CD4-positive, CD25-positive, alpha-beta regulatory T cell (primary cell): ENCODE measurements at regions not wholly inside any gene's neighbourhood (a gene's known extent, or its start where the extent isn't known, plus 50 kb on each side); places are given as distances from the start of the nearest gene placed in this dataset.

ENCODE experiments used
- ATAC-seq, 2 donors: fragments of 150-1000 bp; cut with Tn5 transposase; one replicate each; pipeline ENCODE4 v1.10.0; 2021; ENCODE audit warnings: low read depth in 2 of 2, moderate number of reproducible peaks in 2 of 2, moderate library complexity in 1 of 2
- DNase-seq, 3 donors: peaks; one replicate each; pipeline versions ENCODE4 v3.0.0 to v3.0.0-alpha.2; 2012 to 2022; ENCODE audit warnings: mixed read lengths in 1 of 3
- H3K27ac ChIP-seq: one replicate; pipeline ENCODE4 v1.7.0; 2013; ENCODE audit warnings: mild to moderate bottlenecking, low read length; ENCODE audit not compliant: insufficient read depth, poor library complexity, severe bottlenecking
- H3K27me3 ChIP-seq: one replicate; pipeline ENCODE4 v1.7.0; 2013; ENCODE audit warnings: low read length; ENCODE audit not compliant: control insufficient read depth, insufficient read depth
- H3K36me3 ChIP-seq: one replicate; pipeline ENCODE4 v1.7.0; 2013; ENCODE audit warnings: mild to moderate bottlenecking, low read length, moderate library complexity; ENCODE audit not compliant: control insufficient read depth, insufficient read depth
- H3K4me1 ChIP-seq: 2 replicates; pipeline ENCODE4 v1.7.0; 2013; ENCODE audit warnings: mild to moderate bottlenecking, low read length; ENCODE audit not compliant: insufficient read depth, control insufficient read depth, poor library complexity, severe bottlenecking
- H3K4me3 ChIP-seq: one replicate; pipeline ENCODE4 v1.7.0; 2013; ENCODE audit warnings: low read depth, mild to moderate bottlenecking, low read length, moderate library complexity
- H3K9me3 ChIP-seq, 2 experiments: 1 replicate in 1 of 2; 2 replicates in 1 of 2; pipeline ENCODE4 v1.7.0; 2013; ENCODE audit warnings: low read length in 2 of 2, mild to moderate bottlenecking in 1 of 2, moderate library complexity in 1 of 2; ENCODE audit not compliant: control insufficient read depth in 2 of 2
- H3K27ac Mint-ChIP-seq, 3 donors: one replicate each; pipeline ENCODE4 v1.8.0; 2020 to 2022; ENCODE audit warnings: mild to moderate bottlenecking in 3 of 3, mixed read lengths in 3 of 3, moderate library complexity in 2 of 3
- H3K27me3 Mint-ChIP-seq: one replicate; pipeline ENCODE4 v1.8.0; 2022; ENCODE audit warnings: mild to moderate bottlenecking, mixed read lengths
- H3K36me3 Mint-ChIP-seq: one replicate; pipeline ENCODE4 v1.8.0; 2020; ENCODE audit warnings: mixed read lengths
- H3K4me1 Mint-ChIP-seq, 4 donors: one replicate each; pipeline ENCODE4 v1.8.0; 2020 to 2022; ENCODE audit warnings: mixed read lengths in 4 of 4, mild to moderate bottlenecking in 1 of 4
- H3K4me3 Mint-ChIP-seq, 4 donors: one replicate each; pipeline ENCODE4 v1.8.0; 2020 to 2022; ENCODE audit warnings: mild to moderate bottlenecking in 4 of 4, mixed read lengths in 4 of 4, moderate library complexity in 3 of 4
- H3K9me3 Mint-ChIP-seq, 7 donors: one replicate each; pipeline ENCODE4 v1.8.0; 2020 to 2022; ENCODE audit warnings: mixed read lengths in 7 of 7, mild to moderate bottlenecking in 3 of 7, moderate library complexity in 2 of 7

GRCh38 chr21:38938769-38939168 lies 133.0 kb downstream of the ETS2 start:
- Mint-ChIP-seq H3K4me1 (peaks cover 0 to 5% (median 1%) of the 10 kb centered on the region in 4 donors), H3K27ac (no peak overlapping the region), H3K36me3 (no peaks in the 10 kb centered on the region), H3K4me3 (no peak overlapping the region), H3K27me3 (no peaks in the 10 kb centered on the region), H3K9me3 (peaks cover 0 to 9% (median 0%) of the 10 kb centered on the region in 7 donors)
- Histone ChIP-seq H3K27ac (no peak overlapping the region), H3K9me3 (no peaks in the 10 kb centered on the region), H3K4me1 (no peaks in the 10 kb centered on the region), H3K27me3 (no peaks in the 10 kb centered on the region), H3K36me3 (no peaks in the 10 kb centered on the region), H3K4me3 (no peak overlapping the region)
- no peak for ATAC-seq
- no peak for DNase-seq

GRCh38 chr21:38938343-38938742 lies 132.6 kb downstream of the ETS2 start:
- Mint-ChIP-seq H3K9me3 (peaks cover 0 to 9% (median 0%) of the 10 kb centered on the region in 7 donors), H3K27ac (no peak overlapping the region)
- peak in 1 of 2 donors; percentile 50 for ATAC-seq

DNA sequence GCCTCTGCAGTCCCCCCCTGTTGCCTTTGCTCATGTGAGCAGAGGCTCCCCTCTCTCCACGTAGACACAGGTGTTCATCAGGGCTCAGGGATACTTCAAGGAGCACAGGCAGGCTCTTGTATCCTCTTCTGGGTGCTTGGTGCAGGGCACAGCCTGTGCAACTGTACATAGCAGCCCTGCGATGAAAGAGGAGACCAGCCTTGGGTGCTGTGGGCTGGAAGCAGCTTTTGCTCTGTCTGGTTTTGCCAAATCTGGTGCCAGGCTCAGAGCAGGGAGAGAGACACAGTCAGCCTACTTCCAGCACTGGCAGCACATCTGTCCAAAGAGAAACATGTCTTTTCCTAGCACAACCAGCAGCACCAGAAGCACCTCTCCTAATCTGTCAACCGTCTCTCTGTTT lies 132.1 kb downstream of the ETS2 start:
- H3K27me3 Mint-ChIP-seq: no peaks in the 10 kb centered on the region
- Histone ChIP-seq H3K27me3 (no peaks in the 10 kb centered on the region), H3K36me3 (no peaks in the 10 kb centered on the region), H3K27ac (no peak overlapping the region), H3K9me3 (no peaks in the 10 kb centered on the region), H3K4me3 (no peak overlapping the region), H3K4me1 (no peaks in the 10 kb centered on the region)
- H3K9me3 Mint-ChIP-seq: peaks cover 0 to 8% (median 0%) of the 10 kb centered on the region in 7 donors
- no peak overlapping the region for H3K4me3 Mint-ChIP-seq
- no peak for ATAC-seq
- peaks cover 0 to 5% (median 1%) of the 10 kb centered on the region in 4 donors for H3K4me1 Mint-ChIP-seq
- H3K36me3 Mint-ChIP-seq: no peaks in the 10 kb centered on the region
- no peak for DNase-seq
- no peak overlapping the region for H3K27ac Mint-ChIP-seq

More at GRCh38 chr21:38938343-38938742, 132.6 kb downstream of the ETS2 start:
- Histone ChIP-seq H3K9me3 (no peaks in the 10 kb centered on the region), H3K4me3 (no peak overlapping the region), H3K4me1 (no peaks in the 10 kb centered on the region), H3K27me3 (no peaks in the 10 kb centered on the region), H3K36me3 (no peaks in the 10 kb centered on the region), H3K27ac (no peak overlapping the region)
- no peak overlapping the region for H3K4me3 Mint-ChIP-seq
- DNase-seq: peak in 2 of 3 donors; percentile 14 to 72
- H3K4me1 Mint-ChIP-seq: peaks cover 0 to 5% (median 1%) of the 10 kb centered on the region in 4 donors
- no peaks in the 10 kb centered on the region for H3K27me3 Mint-ChIP-seq
- no peaks in the 10 kb centered on the region for H3K36me3 Mint-ChIP-seq

- Histone ChIP-seq H3K4me3 (no peak overlapping the region), H3K27me3 (no peaks in the 10 kb centered on the region), H3K36me3 (no peaks in the 10 kb centered on the region), H3K9me3 (no peaks in the 10 kb centered on the region), H3K4me1 (no peaks in the 10 kb centered on the region), H3K27ac (no peak overlapping the region)
- no peaks in the 10 kb centered on the region for H3K36me3 Mint-ChIP-seq
- no peak overlapping the region for H3K27ac Mint-ChIP-seq
- peaks cover 0 to 5% (median 1%) of the 10 kb centered on the region in 4 donors for H3K4me1 Mint-ChIP-seq
- DNase-seq (no peak), ATAC-seq (no peak)
- H3K4me3 Mint-ChIP-seq: no peak overlapping the region
- no peaks in the 10 kb centered on the region for H3K27me3 Mint-ChIP-seq
- peaks cover 0 to 7% (median 0%) of the 10 kb centered on the region in 7 donors for H3K9me3 Mint-ChIP-seq
Measured at GRCh38 chr21:38937286-38937790, 131.6 kb downstream of the ETS2 start.

- ATAC-seq (no peak), DNase-seq (no peak)
- Mint-ChIP-seq H3K27me3 (no peaks in the 10 kb centered on the region), H3K4me3 (no peak overlapping the region), H3K27ac (no peak overlapping the region), H3K4me1 (peaks cover 0 to 5% (median 1%) of the 10 kb centered on the region in 4 donors), H3K9me3 (peaks cover 0 to under 1% (median 0%) of the 10 kb centered on the region in 7 donors), H3K36me3 (no peaks in the 10 kb centered on the region)
- H3K4me3 ChIP-seq: no peak overlapping the region
- H3K4me1 ChIP-seq: no peaks in the 10 kb centered on the region
- H3K27me3 ChIP-seq: no peaks in the 10 kb centered on the region
- no peak overlapping the region for H3K27ac ChIP-seq
- H3K9me3 ChIP-seq: no peaks in the 10 kb centered on the region
- H3K36me3 ChIP-seq: no peaks in the 10 kb centered on the region
Measured at GRCh38 chr21:38936240-38936639, 130.5 kb downstream of the ETS2 start.

DNA sequence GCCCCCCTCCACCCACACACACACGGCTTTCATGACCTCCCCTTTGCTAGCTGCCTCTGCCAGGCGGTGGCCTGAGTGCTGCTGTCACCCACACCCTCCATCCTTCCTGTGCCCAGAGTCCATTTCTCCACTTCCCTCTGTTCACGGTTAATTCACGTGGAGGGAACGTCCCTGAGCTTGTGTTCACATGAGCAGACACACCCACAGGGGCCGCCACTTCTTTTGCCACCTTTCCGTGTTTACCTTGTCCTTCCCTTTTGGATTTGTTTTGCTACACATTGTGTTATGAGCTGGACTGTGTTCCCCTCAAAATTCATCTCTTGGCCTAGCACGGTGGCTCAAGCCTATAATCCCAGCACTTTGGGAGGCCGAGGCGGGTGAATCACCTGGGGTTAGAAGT lies 128.0 kb downstream of the ETS2 start:
- DNase-seq (no peak), ATAC-seq (no peak)
- Histone ChIP-seq H3K4me3 (no peak overlapping the region), H3K36me3 (no peaks in the 10 kb centered on the region), H3K27me3 (no peaks in the 10 kb centered on the region), H3K4me1 (no peaks in the 10 kb centered on the region), H3K27ac (no peak overlapping the region), H3K9me3 (no peaks in the 10 kb centered on the region)
- Mint-ChIP-seq H3K27ac (no peak overlapping the region), H3K4me3 (no peak overlapping the region), H3K36me3 (no peaks in the 10 kb centered on the region), H3K9me3 (peaks cover 0 to 6% (median 2%) of the 10 kb centered on the region in 7 donors), H3K27me3 (no peaks in the 10 kb centered on the region), H3K4me1 (peaks cover 0 to 5% (median 1%) of the 10 kb centered on the region in 4 donors)

GRCh38 chr21:38931291-38931690 lies 125.6 kb downstream of the ETS2 start:
- DNase-seq (no peak), ATAC-seq (no peak)
- Mint-ChIP-seq H3K4me3 (no peak overlapping the region), H3K4me1 (no peaks in the 10 kb centered on the region), H3K36me3 (no peaks in the 10 kb centered on the region), H3K27ac (no peak overlapping the region), H3K9me3 (peaks cover 0 to 6% (median 3%) of the 10 kb centered on the region in 7 donors), H3K27me3 (peaks cover 11% of the 10 kb centered on the region)
- H3K36me3 ChIP-seq: no peaks in the 10 kb centered on the region
- H3K4me3 ChIP-seq: no peak overlapping the region
- no peaks in the 10 kb centered on the region for H3K27me3 ChIP-seq
- no peaks in the 10 kb centered on the region for H3K4me1 ChIP-seq
- H3K27ac ChIP-seq: no peak overlapping the region
- H3K9me3 ChIP-seq: no peaks in the 10 kb centered on the region

- Histone ChIP-seq H3K4me1 (no peaks in the 10 kb centered on the region), H3K9me3 (no peaks in the 10 kb centered on the region), H3K27me3 (no peaks in the 10 kb centered on the region), H3K4me3 (no peak overlapping the region), H3K27ac (no peak overlapping the region), H3K36me3 (no peaks in the 10 kb centered on the region)
- Mint-ChIP-seq H3K27me3 (peaks cover 13% of the 10 kb centered on the region), H3K27ac (no peak overlapping the region), H3K36me3 (no peaks in the 10 kb centered on the region), H3K9me3 (peaks cover 0 to 6% (median 3%) of the 10 kb centered on the region in 7 donors), H3K4me3 (no peak overlapping the region), H3K4me1 (no peaks in the 10 kb centered on the region)
- DNase-seq (no peak), ATAC-seq (no peak)
Measured at GRCh38 chr21:38930853-38931252, 125.1 kb downstream of the ETS2 start.
